GM12872 (cell line): ENCODE measurements at regions not wholly inside any gene's neighbourhood (a gene's known extent, or its start where the extent isn't known, plus 50 kb on each side); places are given as distances from the start of the nearest gene placed in this dataset.

Experiments used
- CTCF ChIP-seq: IDR thresholded peaks from 3 replicates; pipeline ENCODE4 v1.5.1; 2011; ENCODE audit warnings: low read depth, mild to moderate bottlenecking, low read length, moderate library complexity; ENCODE audit not compliant: insufficient read depth

GRCh38 chr10:14439451-14440259, 108.9 kb upstream of the FRMD4A start:
- TF ChIP-seq CTCF: no peak

- TF ChIP-seq CTCF: no peak
Observed at GRCh38 chr10:14438576-14438975, 107.9 kb upstream of the FRMD4A start.

GRCh38 chr10:14438057-14438456, 107.3 kb upstream of the FRMD4A start:
- no peak for TF ChIP-seq CTCF

- no peak for TF ChIP-seq CTCF
Observed at GRCh38 chr10:14435976-14436632, 105.4 kb upstream of the FRMD4A start.

- no peak for TF ChIP-seq CTCF
Observed at GRCh38 chr10:14433147-14433546, 102.4 kb upstream of the FRMD4A start.

- TF ChIP-seq CTCF: no peak
Observed at GRCh38 chr10:14431868-14432267, 101.1 kb upstream of the FRMD4A start.

- no peak for TF ChIP-seq CTCF
Observed at GRCh38 chr10:14429043-14429700, 98.4 kb upstream of the FRMD4A start.
